Psoas muscle (tissue), 7 donors: ENCODE measurements at regions not wholly inside any gene's neighbourhood (a gene's known extent, or its start where the extent isn't known, plus 50 kb on each side); places are given as distances from the start of the nearest gene placed in this dataset.
A peak's percentile ranks its signal among the peaks of the same experiment; 100 is the strongest.

Experiments
- ATAC-seq, 4 donors: fragments of 200-7000 bp; cut with Tn5 transposase; one replicate each; pipeline ENCODE4 v1.9.1; 2020; ENCODE audit warnings: moderate library complexity in 3 of 4, mild to moderate bottlenecking in 2 of 4
- DNase-seq, 2 donors: peaks; one replicate each; pipeline ENCODE4 v3.0.0-alpha.2; 2020
- H3K27ac ChIP-seq: fragments of 200-600 bp; one replicate; pipeline ENCODE4 v1.8.0; 2022
- H3K27me3 ChIP-seq, 3 donors: fragments of 200-600 bp in 1 of 3; one replicate each; pipeline versions ENCODE4 v1.6.1 to v1.8.0; 2013 to 2022; ENCODE audit warnings: low read length in 2 of 3, mild to moderate bottlenecking in 2 of 3, moderate library complexity in 1 of 3; ENCODE audit not compliant: insufficient read depth in 3 of 3
- H3K36me3 ChIP-seq, 2 donors: fragments of 200-600 bp in 1 of 2; one replicate each; pipeline versions ENCODE4 v1.6.1 to v1.8.0; 2013 to 2022; ENCODE audit warnings: low read depth in 1 of 2, mild to moderate bottlenecking in 1 of 2, moderate library complexity in 1 of 2; ENCODE audit not compliant: insufficient read depth in 1 of 2
- H3K4me1 ChIP-seq: fragments of 200-600 bp; one replicate; pipeline ENCODE4 v1.8.0; 2022
- H3K4me3 ChIP-seq: fragments of 200-600 bp; one replicate; pipeline ENCODE4 v1.8.0; 2022; ENCODE audit warnings: mild to moderate bottlenecking
- H3K9me3 ChIP-seq: fragments of 200-600 bp; one replicate; pipeline ENCODE4 v1.8.0; 2022
- CTCF ChIP-seq: fragments of 200-600 bp; IDR thresholded peaks from one replicate; pipeline ENCODE4 v1.8.0; 2022; ENCODE audit warnings: antibody characterized with exemption
- WGBS, 3 donors: extraction: QIAGEN DNeasy Blood & Tissue Kit; methylation state at CpG; one replicate each; pipeline versions ENCODE4 v1.1.6 to v1.1.7; 2013; 5-methylcytosine and 5-hydroxymethylcytosine counted together
- intact Hi-C, 2 donors: fragments of 100-400 bp; cut with DNase I; formaldehyde crosslinking; loops; one replicate each; pipeline versions ENCODE4 v1.11.0 to v1.14.2; 2022
- donor health status: healthy with polysubstance abuse.
- donor health status: DM: no; HTN: no; CAD: no; lungs with moderate emphysema.
- donor health status: Bipolar disorder and iron deficiency.
- donor health status: healthy.
- donor health status: DM: yes; HTN: yes; CAD: no.
- donor health status: DM: no; HTN: no; CAD: no.
- donor health status: DM: yes; HTN: yes; CAD: no.

GRCh38 chr2:39506215-39506614, 69.1 kb upstream of the MAP4K3 start:
- no peaks in the 10 kb centered on the region for H3K36me3 ChIP-seq
- DNase-seq = no peak
- intact Hi-C loops = no loop called here
- no peak for ATAC-seq
- 73 to 96% (median 75%) methylated on average over 2 of the region's 2 CpGs for WGBS, 3 donors
- H3K27ac ChIP-seq = no peak overlapping the region
- TF ChIP-seq CTCF = no peak
- no peaks in the 10 kb centered on the region for H3K9me3 ChIP-seq
- no peak overlapping the region for H3K4me3 ChIP-seq
- H3K27me3 ChIP-seq = no peaks in the 10 kb centered on the region
- H3K4me1 ChIP-seq = peaks cover 19% of the 10 kb centered on the region

- Histone ChIP-seq H3K4me1 (peaks cover 35% of the 10 kb centered on the region), H3K36me3 (no peaks in the 10 kb centered on the region), H3K4me3 (no peak overlapping the region), H3K9me3 (no peaks in the 10 kb centered on the region), H3K27me3 (no peaks in the 10 kb centered on the region), H3K27ac (no peak overlapping the region)
- TF ChIP-seq CTCF = no peak
- WGBS, 3 donors = 69 to 75% (median 72%) methylated on average over 4 of the region's 4 CpGs
- ATAC-seq (no peak), DNase-seq (no peak)
- intact Hi-C loops = no loop called here
Observed at GRCh38 chr2:39508198-39508597, 71.1 kb upstream of the MAP4K3 start.

- H3K4me1 ChIP-seq = peaks cover 36% of the 10 kb centered on the region
- intact Hi-C loops = loop anchor here (5.0 to 10.0 kb wide), 3 partner anchors 135 to 215 kb away; no protein-coding TSS in a partner anchor
- DNase-seq (no peak), ATAC-seq (no peak)
- no peaks in the 10 kb centered on the region for H3K36me3 ChIP-seq
- H3K4me3 ChIP-seq = no peak overlapping the region
- WGBS, 3 donors = 53 to 66% (median 63%) methylated on average over 5 of the region's 5 CpGs
- no peak for TF ChIP-seq CTCF
- no peaks in the 10 kb centered on the region for H3K27me3 ChIP-seq
- H3K27ac ChIP-seq = peak overlapping the region; percentile 69
- no peaks in the 10 kb centered on the region for H3K9me3 ChIP-seq
Observed at GRCh38 chr2:39510140-39510539, 73.1 kb upstream of the MAP4K3 start.

GRCh38 chr2:39511219-39511604, 74.1 kb upstream of the MAP4K3 start:
- H3K36me3 ChIP-seq = no peaks in the 10 kb centered on the region
- peaks cover 31% of the 10 kb centered on the region for H3K4me1 ChIP-seq
- H3K9me3 ChIP-seq = no peaks in the 10 kb centered on the region
- H3K4me3 ChIP-seq = no peak overlapping the region
- ATAC-seq (no peak), DNase-seq (no peak)
- peak overlapping the region; percentile 69 for H3K27ac ChIP-seq
- no peaks in the 10 kb centered on the region for H3K27me3 ChIP-seq
- WGBS, 3 donors = 80 to 83% (median 81%) methylated on average over 4 of the region's 4 CpGs
- intact Hi-C loops = loop anchor here (5.0 to 10.0 kb wide), 3 partner anchors 136 to 214 kb away; no protein-coding TSS in a partner anchor
- TF ChIP-seq CTCF = no peak
